Femur (tissue), 1 donor: ENCODE measurements at regions not wholly inside any gene's neighbourhood (a gene's known extent, or its start where the extent isn't known, plus 50 kb on each side); places are given as distances from the start of the nearest gene placed in this dataset.

Experiments
- DNase-seq: peaks from one replicate; pipeline ENCODE4 v3.0.0-alpha.2; 2017

- DNase-seq = peak; percentile 4
These were observed 50.2 kb downstream of the SMIM38 start for GRCh38 chr11:69205743-69206612.

- peak; percentile 0 for DNase-seq
These were observed 50.9 kb downstream of the SMIM38 start for GRCh38 chr11:69206613-69206965.

GRCh38 chr11:69207165-69207889, 51.6 kb downstream of the SMIM38 start:
- peak; percentile 4 for DNase-seq

GRCh38 chr11:69208190-69209037, 52.7 kb downstream of the SMIM38 start:
- DNase-seq = peak; percentile 4

DNA sequence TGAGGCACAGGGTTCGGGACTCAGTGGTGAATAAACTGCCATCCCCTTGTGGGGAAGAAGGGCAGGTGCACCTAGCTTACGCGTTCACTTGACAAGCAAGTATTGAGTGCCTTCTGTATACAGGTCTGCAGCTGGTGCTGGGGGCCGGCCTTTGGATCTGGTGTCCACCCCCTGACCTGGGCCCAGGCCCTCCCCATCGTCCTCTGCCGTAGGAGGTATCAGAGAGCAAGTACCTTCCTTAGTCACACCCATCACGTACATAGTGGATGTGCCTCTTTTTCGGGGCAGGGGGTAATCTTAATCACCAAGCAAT, 53.3 kb downstream of the SMIM38 start:
- peak; percentile 10 for DNase-seq

GRCh38 chr11:69209421-69210309, 53.9 kb downstream of the SMIM38 start:
- peak; percentile 9 for DNase-seq

DNA sequence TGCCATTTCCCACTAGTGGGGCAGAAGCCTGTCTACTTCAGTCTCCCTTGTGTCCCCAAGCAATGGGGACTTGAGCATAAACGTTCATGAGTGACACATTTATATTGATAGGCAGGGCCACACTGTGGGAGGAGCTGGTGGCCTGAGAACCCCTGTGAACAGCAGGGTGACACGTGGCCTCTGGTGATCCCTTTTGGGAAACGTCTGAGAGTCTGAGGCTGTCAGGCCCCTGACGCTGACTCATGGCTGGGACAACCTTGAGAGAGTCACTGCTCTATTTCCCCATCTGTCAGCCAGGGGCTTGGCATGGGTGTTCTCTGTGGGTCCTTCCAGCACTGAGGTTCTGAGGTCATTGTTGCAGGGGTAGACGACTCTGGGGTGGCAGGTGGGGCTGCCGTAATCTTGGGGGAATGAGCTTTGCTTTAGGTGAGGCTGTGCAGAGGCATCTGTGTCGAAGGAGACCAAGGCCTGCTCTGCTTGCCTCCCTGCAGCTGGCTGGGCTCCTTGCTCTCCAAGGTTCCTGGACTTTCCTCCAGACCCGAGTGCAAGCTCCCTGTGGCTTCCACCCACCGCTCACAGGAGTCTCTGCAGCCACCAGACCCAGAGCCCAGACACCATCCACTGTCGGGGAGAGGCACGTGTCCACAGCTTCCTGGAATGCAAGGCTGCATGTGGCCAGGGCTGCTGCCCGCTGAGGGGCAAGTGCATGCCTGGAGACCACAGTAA, 54.7 kb downstream of the SMIM38 start:
- no peak for DNase-seq

GRCh38 chr11:69211540-69211919, 55.8 kb downstream of the SMIM38 start:
- DNase-seq = peak; percentile 12

- DNase-seq = peak; percentile 13
These were observed 56.4 kb downstream of the SMIM38 start for GRCh38 chr11:69211920-69212797.

DNA sequence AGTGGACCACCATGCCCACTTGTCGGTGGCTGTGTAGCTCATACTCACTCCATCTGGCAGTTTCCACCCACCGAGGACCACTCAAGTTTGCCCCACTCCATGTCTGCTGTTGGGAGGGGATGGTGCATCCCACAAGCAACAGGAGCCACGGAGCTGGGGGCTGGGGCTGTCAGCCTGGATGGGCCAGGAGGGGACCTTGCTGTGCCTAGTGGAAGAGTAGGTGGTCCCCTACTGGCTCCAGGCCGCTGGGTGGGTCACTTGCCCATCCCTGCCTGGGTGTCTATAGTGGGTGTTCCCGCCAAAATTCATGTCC, 57.0 kb downstream of the SMIM38 start:
- DNase-seq = no peak

GRCh38 chr11:69213316-69213715, 57.6 kb downstream of the SMIM38 start:
- DNase-seq = peak; percentile 1

DNA sequence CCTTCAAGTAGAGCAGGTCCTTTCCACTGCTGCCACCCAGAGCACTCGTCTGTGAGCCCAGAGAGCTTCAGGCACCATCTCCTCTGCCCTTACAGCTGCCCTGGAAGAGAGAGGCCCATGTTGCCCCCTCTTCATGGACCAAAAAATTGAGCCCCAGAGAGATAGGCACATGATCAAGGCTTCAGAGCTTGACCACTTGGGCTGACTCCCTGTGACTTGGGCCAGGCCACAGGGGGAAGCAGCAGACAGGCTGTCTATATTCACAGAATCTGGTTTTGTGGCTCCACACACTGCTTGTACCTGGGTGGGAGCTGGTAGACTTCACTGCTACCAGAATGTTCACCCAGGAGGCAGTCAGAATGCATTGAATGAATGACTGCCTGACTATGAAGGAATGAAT, 58.2 kb downstream of the SMIM38 start:
- DNase-seq = peak; percentile 1

DNA sequence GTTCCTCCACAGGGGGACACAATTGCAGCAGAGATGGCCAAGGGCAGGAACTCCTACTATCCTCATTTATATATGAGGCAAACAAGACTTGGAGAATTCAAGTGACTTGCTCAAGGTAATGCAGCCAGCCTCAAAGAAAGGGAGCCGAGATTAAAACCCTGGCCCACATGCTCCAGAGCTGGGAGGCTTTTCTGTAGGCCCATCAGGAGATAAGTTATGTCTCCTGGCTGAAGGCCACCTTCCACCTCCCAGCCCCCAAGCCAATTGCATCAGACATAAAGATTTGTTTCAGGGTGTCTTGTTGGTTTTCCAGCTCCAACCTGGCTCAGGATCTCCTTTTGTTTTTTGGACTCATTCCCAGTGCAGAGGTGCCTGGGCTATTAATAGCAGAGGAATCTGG, 59.5 kb downstream of the SMIM38 start:
- peak; percentile 7 for DNase-seq

DNA sequence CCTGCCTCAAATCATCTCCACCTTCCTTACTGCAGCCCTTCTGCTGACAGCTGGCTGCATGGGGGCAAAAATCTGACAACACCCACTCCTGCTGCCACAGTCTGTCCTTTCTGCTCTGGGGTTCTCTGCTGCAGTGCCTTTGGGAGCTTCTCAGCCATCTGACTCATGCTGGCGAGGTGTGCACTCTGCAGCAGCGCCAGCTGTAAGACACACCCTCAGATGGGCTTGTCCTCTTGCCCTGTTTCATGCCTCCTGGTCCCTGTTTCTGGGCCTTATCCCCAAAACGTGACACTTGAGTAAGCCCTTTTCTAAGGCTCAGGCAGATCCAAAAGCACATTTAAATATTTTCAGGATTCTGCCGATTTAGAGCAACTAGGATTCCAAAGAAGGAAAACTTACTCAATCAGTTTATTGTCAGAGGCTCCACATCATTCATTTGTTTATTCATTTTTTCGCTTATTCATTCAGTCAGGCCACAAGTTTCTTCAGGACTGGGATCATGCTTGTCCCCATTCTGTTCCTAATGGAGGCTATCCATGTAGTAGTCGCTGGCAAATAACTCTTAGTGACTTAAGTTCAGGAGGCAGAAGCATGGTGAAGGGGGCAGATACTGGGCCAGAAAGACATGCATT, 60.2 kb downstream of the SMIM38 start:
- DNase-seq = peak; percentile 11

- DNase-seq = peak; percentile 11
These were observed 60.9 kb downstream of the SMIM38 start for GRCh38 chr11:69216647-69217051.

GRCh38 chr11:69217276-69218105, 61.8 kb downstream of the SMIM38 start:
- DNase-seq = peak; percentile 19

- DNase-seq = peak; percentile 11
These were observed 62.5 kb downstream of the SMIM38 start for GRCh38 chr11:69218271-69218682.

GRCh38 chr11:69218946-69219720, 63.4 kb downstream of the SMIM38 start:
- peak; percentile 10 for DNase-seq

GRCh38 chr11:69219991-69220390, 64.3 kb downstream of the SMIM38 start:
- peak; percentile 10 for DNase-seq
